Germinal center (tissue), 1 donor: ENCODE measurements at regions not wholly inside any gene's neighbourhood (a gene's known extent, or its start where the extent isn't known, plus 50 kb on each side); places are given as distances from the start of the nearest gene placed in this dataset.

Experiments used
- DNase-seq: peaks from one replicate; pipeline ENCODE4 v3.0.0; 2012; ENCODE audit warnings: mixed read lengths, low spot score

DNA sequence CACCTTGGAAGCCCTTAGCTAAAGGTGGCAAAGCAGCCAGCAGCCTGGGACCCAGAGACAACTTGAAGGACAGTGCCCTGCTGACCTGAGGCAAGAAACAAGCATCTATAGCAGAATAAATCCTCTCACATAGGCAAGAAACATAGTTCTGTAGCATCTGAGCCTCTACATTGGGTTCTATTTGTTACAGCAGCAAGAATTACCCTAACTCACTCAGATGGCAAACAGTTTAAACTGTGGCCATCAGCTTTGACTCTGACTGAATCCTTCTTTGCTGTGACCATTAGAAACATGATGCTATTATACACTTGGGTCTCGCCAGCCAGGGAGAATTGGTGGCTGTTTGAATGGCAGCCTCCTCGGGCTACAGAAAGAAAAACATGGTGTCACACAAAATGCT, 53.1 kb upstream of the CCL1 start:
- no peak for DNase-seq

DNA sequence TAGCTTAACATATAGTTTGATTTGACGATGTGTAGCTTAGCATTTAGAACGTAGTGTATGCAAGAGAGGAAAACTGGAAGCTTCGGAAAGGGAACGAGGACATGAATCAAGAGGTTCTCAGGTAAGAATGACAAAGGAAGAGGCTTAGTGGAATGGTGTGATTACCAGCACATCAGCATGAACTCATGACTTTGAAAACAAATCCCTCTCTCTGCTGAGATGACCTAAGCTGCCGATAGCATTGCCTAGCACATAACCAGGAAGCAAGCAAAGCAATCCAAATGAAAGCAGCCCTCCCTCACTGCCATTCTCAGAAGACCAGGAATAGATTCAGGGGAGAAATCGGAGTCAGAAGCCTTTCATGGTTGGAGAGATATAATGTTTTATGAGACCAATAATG, 51.3 kb upstream of the CCL1 start:
- DNase-seq = no peak

DNA sequence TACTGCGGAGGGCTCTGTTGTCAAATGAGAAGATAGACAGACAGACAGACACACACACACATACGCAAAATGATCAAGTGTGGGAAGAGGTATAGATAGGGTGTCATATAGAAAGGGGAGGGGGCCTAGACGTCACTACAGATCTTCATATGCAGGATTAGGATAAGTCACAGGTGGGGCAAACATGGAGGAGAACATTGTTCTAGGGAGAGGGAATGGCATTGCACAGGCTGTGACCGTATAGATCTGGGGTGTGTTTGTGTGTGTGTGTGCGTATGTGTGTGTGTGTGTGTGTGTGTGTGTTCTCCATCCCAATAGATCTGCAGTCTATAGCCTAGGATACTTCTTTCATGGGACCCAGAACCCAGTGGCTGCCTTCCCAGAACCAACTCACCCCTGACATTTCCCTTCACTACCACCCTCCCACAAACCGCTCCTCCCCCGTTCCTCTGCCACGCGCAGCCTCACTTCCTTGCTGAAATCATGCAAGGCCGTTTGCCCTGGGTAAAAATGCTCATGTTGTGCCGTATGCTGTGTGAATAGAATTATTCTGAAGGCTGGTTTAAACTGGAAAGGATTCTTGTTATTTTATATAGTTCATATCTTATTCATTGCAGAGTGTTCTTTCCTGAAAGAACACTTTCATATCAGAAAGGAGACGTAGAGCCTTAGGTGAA, 50.5 kb upstream of the CCL1 start:
- no peak for DNase-seq

DNA sequence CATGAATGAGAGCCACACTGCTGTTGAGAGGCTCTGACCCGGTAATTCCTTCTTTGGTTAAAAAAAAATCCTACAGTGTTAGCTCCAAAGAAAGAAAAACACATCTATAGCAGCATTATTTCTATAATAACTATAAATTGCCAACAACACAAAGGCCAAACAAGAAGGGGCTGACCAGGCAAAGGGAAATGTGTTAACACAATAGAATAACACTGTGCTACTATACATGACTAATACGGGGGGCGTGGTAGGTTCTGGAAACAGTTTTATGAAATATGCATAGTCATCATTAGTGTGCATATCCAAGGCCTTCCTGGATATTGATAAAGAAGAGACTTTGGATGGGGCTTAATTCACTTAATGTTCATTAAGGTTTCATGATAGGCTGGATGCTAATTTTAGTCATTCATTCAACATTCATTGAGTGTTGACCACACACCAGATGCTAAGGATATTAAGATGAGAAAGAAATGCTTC, 50.0 kb upstream of the CCL1 start:
- no peak for DNase-seq
